ENCODE measurements at regions not wholly inside any gene's neighbourhood (a gene's known extent, or its start where the extent isn't known, plus 50 kb on each side); places are given as distances from the start of the nearest gene placed in this dataset.

- no peak for DNase-seq (ENCODE audit: low spot score)
- peaks cover 3% of the 10 kb centered on the region for H3K9me3 Mint-ChIP-seq (ENCODE audit: low read depth)
- no peak for TF ChIP-seq CTCF (IDR thresholded peaks at IDR 0.05)
- H3K27me3 Mint-ChIP-seq (ENCODE audit: low read depth), result peaks cover 2% of the 10 kb centered on the region
- no peaks in the 10 kb centered on the region for H3K36me3 Mint-ChIP-seq (ENCODE audit: low read depth)
- no peak overlapping the region for H3K4me3 Mint-ChIP-seq (ENCODE audit: unreplicated experiment)
- no peaks in the 10 kb centered on the region for H3K4me1 Mint-ChIP-seq (ENCODE audit: low read depth)
- H3K27ac Mint-ChIP-seq (ENCODE audit: unreplicated experiment), result no peak overlapping the region
Measured at GRCh38 chr11:90309693-90310092, 86.8 kb upstream of the CHORDC1 start.

GRCh38 chr11:90294526-90294925 lies 71.7 kb upstream of the CHORDC1 start:
- H3K27me3 Mint-ChIP-seq (ENCODE audit: low read depth), result peaks cover 24% of the 10 kb centered on the region

GRCh38 chr11:90294091-90294490 lies 71.2 kb upstream of the CHORDC1 start:
- Mint-ChIP-seq H3K4me3 (ENCODE audit: unreplicated experiment) (no peak overlapping the region), H3K27me3 (ENCODE audit: low read depth) (peaks cover 24% of the 10 kb centered on the region), H3K4me1 (ENCODE audit: low read depth) (no peaks in the 10 kb centered on the region), H3K36me3 (ENCODE audit: low read depth) (no peaks in the 10 kb centered on the region), H3K27ac (ENCODE audit: unreplicated experiment) (no peak overlapping the region), H3K9me3 (ENCODE audit: low read depth) (no peaks in the 10 kb centered on the region)
- DNase-seq (ENCODE audit: low spot score), result no peak
- no peak for TF ChIP-seq CTCF (IDR thresholded peaks at IDR 0.05)

More at GRCh38 chr11:90294526-90294925, 71.7 kb upstream of the CHORDC1 start:
- Mint-ChIP-seq H3K4me3 (ENCODE audit: unreplicated experiment) (no peak overlapping the region), H3K4me1 (ENCODE audit: low read depth) (no peaks in the 10 kb centered on the region), H3K9me3 (ENCODE audit: low read depth) (no peaks in the 10 kb centered on the region), H3K36me3 (ENCODE audit: low read depth) (no peaks in the 10 kb centered on the region), H3K27ac (ENCODE audit: unreplicated experiment) (no peak overlapping the region)
- no peak for DNase-seq (ENCODE audit: low spot score)
- no peak for TF ChIP-seq CTCF (IDR thresholded peaks at IDR 0.05)

- no peaks in the 10 kb centered on the region for H3K9me3 Mint-ChIP-seq (ENCODE audit: low read depth)
- peak; percentile 83 for TF ChIP-seq CTCF (IDR thresholded peaks at IDR 0.05)
- no peaks in the 10 kb centered on the region for H3K36me3 Mint-ChIP-seq (ENCODE audit: low read depth)
- H3K4me3 Mint-ChIP-seq (ENCODE audit: unreplicated experiment), result no peak overlapping the region
- DNase-seq (ENCODE audit: low spot score), result no peak
- H3K4me1 Mint-ChIP-seq (ENCODE audit: low read depth), result no peaks in the 10 kb centered on the region
- H3K27me3 Mint-ChIP-seq (ENCODE audit: low read depth), result peaks cover 16% of the 10 kb centered on the region
- no peak overlapping the region for H3K27ac Mint-ChIP-seq (ENCODE audit: unreplicated experiment)
Measured at GRCh38 chr11:90288212-90288821, 65.5 kb upstream of the CHORDC1 start.

GRCh38 chr11:90286640-90287039 lies 63.8 kb upstream of the CHORDC1 start:
- Mint-ChIP-seq H3K4me3 (ENCODE audit: unreplicated experiment) (no peak overlapping the region), H3K9me3 (ENCODE audit: low read depth) (no peaks in the 10 kb centered on the region), H3K27ac (ENCODE audit: unreplicated experiment) (no peak overlapping the region), H3K4me1 (ENCODE audit: low read depth) (no peaks in the 10 kb centered on the region), H3K27me3 (ENCODE audit: low read depth) (peaks cover 19% of the 10 kb centered on the region), H3K36me3 (ENCODE audit: low read depth) (no peaks in the 10 kb centered on the region)
- no peak for TF ChIP-seq CTCF (IDR thresholded peaks at IDR 0.05)
- no peak for DNase-seq (ENCODE audit: low spot score)

Measured in chondrocyte (in vitro differentiated cells).